HG03196 (cell line): ENCODE measurements at regions not wholly inside any gene's neighbourhood (a gene's known extent, or its start where the extent isn't known, plus 50 kb on each side); places are given as distances from the start of the nearest gene placed in this dataset.
"Not testable (repeated sequence)": the region's sequence is repeated elsewhere in the genome, so short reads cannot be mapped to it uniquely, and the experiment has no call there.

Experiments used
- ATAC-seq: cut with Tn5 transposase; IDR thresholded peaks from one replicate; pipeline ENCODE4 v1.9.1; 2021; ENCODE audit not compliant: unreplicated experiment

- no peak for ATAC-seq
Measured at GRCh38 chr3:26108846-26109489, 319.1 kb downstream of the OXSM start.

- ATAC-seq: no peak
Measured at GRCh38 chr3:26114851-26115250, 325.0 kb downstream of the OXSM start.

GRCh38 chr3:26118165-26118564 lies 328.3 kb downstream of the OXSM start:
- ATAC-seq: no peak

GRCh38 chr3:26132942-26133341 lies 343.1 kb downstream of the OXSM start:
- no peak for ATAC-seq

GRCh38 chr3:26141296-26141695 lies 351.4 kb downstream of the OXSM start:
- no peak for ATAC-seq

- ATAC-seq: no peak
Measured at GRCh38 chr3:26145769-26146168, 355.9 kb downstream of the OXSM start.

GRCh38 chr3:26157428-26157827 lies 367.5 kb downstream of the OXSM start:
- ATAC-seq: not testable (repeated sequence)

- no peak for ATAC-seq
Measured at GRCh38 chr3:26171006-26171405, 381.1 kb downstream of the OXSM start.

GRCh38 chr3:26191556-26191955 lies 401.7 kb downstream of the OXSM start:
- no peak for ATAC-seq

- ATAC-seq: no peak
Measured at GRCh38 chr3:26193558-26193957, 403.7 kb downstream of the OXSM start.

GRCh38 chr3:26196781-26197180 lies 406.9 kb downstream of the OXSM start:
- ATAC-seq: no peak

GRCh38 chr3:26198609-26199008 lies 408.7 kb downstream of the OXSM start:
- no peak for ATAC-seq

GRCh38 chr3:26202169-26202568 lies 412.3 kb downstream of the OXSM start:
- no peak for ATAC-seq

GRCh38 chr3:26205475-26205874 lies 415.6 kb downstream of the OXSM start:
- ATAC-seq: no peak

GRCh38 chr3:26208201-26208600 lies 414.4 kb upstream of the LRRC3B start:
- ATAC-seq: no peak

GRCh38 chr3:26229801-26230200 lies 392.8 kb upstream of the LRRC3B start:
- ATAC-seq: no peak

GRCh38 chr3:26233374-26233773 lies 389.2 kb upstream of the LRRC3B start:
- ATAC-seq: no peak

- no peak for ATAC-seq
Measured at GRCh38 chr3:26236531-26236930, 386.0 kb upstream of the LRRC3B start.

GRCh38 chr3:26237036-26237682 lies 385.4 kb upstream of the LRRC3B start:
- ATAC-seq: no peak

GRCh38 chr3:26244586-26244985 lies 378.0 kb upstream of the LRRC3B start:
- ATAC-seq: not testable (repeated sequence)

- no peak for ATAC-seq
Measured at GRCh38 chr3:26245236-26245635, 377.3 kb upstream of the LRRC3B start.

- no peak for ATAC-seq
Measured at GRCh38 chr3:26246901-26247300, 375.7 kb upstream of the LRRC3B start.

- no peak for ATAC-seq
Measured at GRCh38 chr3:26247712-26248111, 374.9 kb upstream of the LRRC3B start.
